GM12891 (cell line): ENCODE measurements at regions not wholly inside any gene's neighbourhood (a gene's known extent, or its start where the extent isn't known, plus 50 kb on each side); places are given as distances from the start of the nearest gene placed in this dataset.

Experiments used
- DNase-seq: peaks from one replicate; pipeline ENCODE4 v3.0.0; 2011; ENCODE audit warnings: low spot score; ENCODE audit not compliant: insufficient read length
- FAIRE-seq: peaks from 2 replicates; lab custom pipeline; 2011; peaks lifted over from hg19 to GRCh38; lab: Jason Lieb, UNC
- PAX5 ChIP-seq: IDR thresholded peaks from 2 replicates; pipeline ENCODE4 v1.6.1; 2011; ENCODE audit warnings: low read length, moderate library complexity, mild to moderate bottlenecking; ENCODE audit not compliant: insufficient read depth, severe bottlenecking
- POLR2A ChIP-seq: IDR thresholded peaks from 2 replicates; pipeline ENCODE4 v1.6.1; 2011; ENCODE audit warnings: low read depth, low read length, control low read depth
- POLR2AphosphoS5 ChIP-seq: IDR thresholded peaks from 2 replicates; pipeline ENCODE4 v1.6.1; 2011; ENCODE audit warnings: low read depth, low read length, control low read depth
- POU2F2 ChIP-seq: IDR thresholded peaks from 2 replicates; pipeline ENCODE4 v1.6.1; 2011; ENCODE audit warnings: low read depth, mild to moderate bottlenecking, control low read depth, low read length, moderate library complexity
- SPI1 ChIP-seq: IDR thresholded peaks from 2 replicates; pipeline ENCODE4 v1.6.1; 2011; ENCODE audit warnings: low read depth, low read length, control low read depth
- TAF1 ChIP-seq: IDR thresholded peaks from 2 replicates; pipeline ENCODE4 v1.6.1; 2011; ENCODE audit warnings: low read depth, low read length, control low read depth

GRCh38 chr4:183828839-183829238, 76.3 kb upstream of the STOX2 start:
- DNase-seq, result no peak
- FAIRE-seq, result no peak

GRCh38 chr4:183830438-183830985, 74.6 kb upstream of the STOX2 start:
- FAIRE-seq (no peak), DNase-seq (no peak)
- TF ChIP-seq SPI1 (no peak), TAF1 (no peak), POLR2A (no peak), POLR2AphosphoS5 (no peak), PAX5 (no peak), POU2F2 (no peak)

More at GRCh38 chr4:183828839-183829238, 76.3 kb upstream of the STOX2 start:
- no peak for TF ChIP-seq POLR2AphosphoS5
- no peak for TF ChIP-seq POU2F2
- no peak for TF ChIP-seq POLR2A
- TF ChIP-seq PAX5, result no peak
- no peak for TF ChIP-seq SPI1
- no peak for TF ChIP-seq TAF1

- DNase-seq (no peak), FAIRE-seq (no peak)
- TF ChIP-seq POLR2AphosphoS5 (no peak), TAF1 (no peak), SPI1 (no peak), POLR2A (no peak), POU2F2 (no peak), PAX5 (no peak)
Measured at GRCh38 chr4:183831026-183831446, 74.1 kb upstream of the STOX2 start.

GRCh38 chr4:183831683-183832082, 73.4 kb upstream of the STOX2 start:
- no peak for TF ChIP-seq POLR2AphosphoS5
- TF ChIP-seq TAF1, result no peak
- peak; percentile 49 for TF ChIP-seq SPI1
- DNase-seq (no peak), FAIRE-seq (no peak)

GRCh38 chr4:183832776-183833450, 72.2 kb upstream of the STOX2 start:
- no peak for TF ChIP-seq POLR2A
- no peak for TF ChIP-seq PAX5
- TF ChIP-seq POLR2AphosphoS5, result no peak
- no peak for TF ChIP-seq TAF1
- no peak for TF ChIP-seq SPI1
- no peak for TF ChIP-seq POU2F2
- FAIRE-seq (no peak), DNase-seq (no peak)

GRCh38 chr4:183834252-183834651, 70.9 kb upstream of the STOX2 start:
- DNase-seq (no peak), FAIRE-seq (no peak)
- no peak for TF ChIP-seq TAF1
- TF ChIP-seq SPI1, result no peak
- TF ChIP-seq POLR2AphosphoS5, result no peak
- no peak for TF ChIP-seq PAX5
- TF ChIP-seq POU2F2, result no peak
- TF ChIP-seq POLR2A, result no peak

DNA sequence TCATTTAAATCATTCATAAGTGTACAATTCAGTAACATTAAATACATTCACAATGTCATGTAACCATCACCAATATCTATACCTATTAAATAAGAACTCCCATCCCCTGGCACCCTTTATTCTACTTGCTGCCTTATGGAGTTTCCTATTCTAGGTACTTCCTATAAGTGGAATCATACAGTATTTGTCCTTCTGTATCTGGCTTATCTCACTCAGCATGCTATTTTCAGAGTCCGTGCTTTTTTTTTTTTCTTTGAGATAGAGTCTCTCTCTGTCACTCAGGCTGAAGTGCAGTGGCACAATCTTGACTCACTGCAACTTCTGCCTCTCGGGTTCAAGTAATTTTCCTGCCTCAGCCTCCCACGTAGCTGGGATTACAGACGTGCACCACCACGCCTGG, 67.9 kb upstream of the STOX2 start:
- no peak for TF ChIP-seq PAX5
- TF ChIP-seq POLR2AphosphoS5, result no peak
- no peak for TF ChIP-seq POU2F2
- TF ChIP-seq POLR2A, result no peak
- no peak for TF ChIP-seq TAF1
- TF ChIP-seq SPI1, result no peak
- FAIRE-seq (no peak), DNase-seq (no peak)

GRCh38 chr4:183838987-183839712, 66.0 kb upstream of the STOX2 start:
- DNase-seq, result no peak
- peak; percentile 35 for FAIRE-seq
- no peak for TF ChIP-seq SPI1
- no peak for TF ChIP-seq PAX5
- TF ChIP-seq POLR2AphosphoS5, result no peak
- TF ChIP-seq TAF1, result no peak
- TF ChIP-seq POU2F2, result no peak
- TF ChIP-seq POLR2A, result no peak

DNA sequence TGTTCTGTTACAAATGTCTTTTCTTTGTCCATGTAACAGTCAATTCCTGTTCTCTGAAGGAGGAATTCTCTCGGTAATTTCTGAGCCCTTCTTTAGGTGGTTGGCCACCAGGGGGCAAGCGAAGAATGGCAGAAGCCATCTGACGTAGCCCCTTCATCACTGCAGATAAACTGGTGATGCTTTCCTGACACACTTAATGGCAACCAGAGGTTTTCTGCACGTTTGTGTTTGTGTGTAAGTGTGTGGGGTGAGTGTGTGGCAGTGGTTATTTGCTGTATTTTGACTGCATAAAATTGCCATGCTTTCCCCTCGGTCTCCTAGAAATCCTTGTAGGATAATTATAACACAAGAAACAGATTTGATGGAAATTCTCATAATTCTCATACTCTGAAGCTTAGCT, 64.8 kb upstream of the STOX2 start:
- FAIRE-seq (peak; percentile 94), DNase-seq (peak; percentile 42)
- TF ChIP-seq POLR2A, result no peak
- TF ChIP-seq POLR2AphosphoS5, result no peak
- no peak for TF ChIP-seq POU2F2
- no peak for TF ChIP-seq PAX5
- TF ChIP-seq SPI1, result no peak
- TF ChIP-seq TAF1, result no peak

- FAIRE-seq, result no peak
- no peak for TF ChIP-seq POLR2AphosphoS5
- no peak for TF ChIP-seq TAF1
- no peak for TF ChIP-seq PAX5
- TF ChIP-seq SPI1, result no peak
- DNase-seq, result no peak
Measured at GRCh38 chr4:183841001-183841400, 64.1 kb upstream of the STOX2 start.
